A549 (cell line): ENCODE measurements at regions not wholly inside any gene's neighbourhood (a gene's known extent, or its start where the extent isn't known, plus 50 kb on each side); places are given as distances from the start of the nearest gene placed in this dataset.

Experiments used
- ATAC-seq, 2 experiments: fragments of 200-7000 bp in 1 of 2; fragments of >200 bp in 1 of 2; cut with Nextera tagmentation in 1 of 2; cut with Tn5 transposase in 1 of 2; 3 replicates each; pipeline versions ENCODE4 v1.8.0 to v1.9.1; 2018 to 2020; ENCODE audit warnings: mild to moderate bottlenecking in 1 of 2, moderate library complexity in 1 of 2
- CTCF ChIA-PET: fragments of 300-600 bp; sonication (Branson Sonifier 250); formaldehyde crosslinking; extraction: SDS; loops from one replicate; lab custom pipeline; 2021; ENCODE audit warnings: antibody characterized with exemption, inconsistent platforms; lab: Yijun Ruan, JAX
- POLR2A ChIA-PET: fragments of 350-600 bp; formaldehyde crosslinking; extraction: SDS; loops from one replicate; lab custom pipeline; 2021; ENCODE audit warnings: antibody characterized with exemption, inconsistent platforms; lab: Yijun Ruan, JAX
- DNase-seq, 2 experiments: peaks; one replicate each; pipeline versions ENCODE4 v3.0.0 to v3.0.0-alpha.2; 2011 to 2016; ENCODE audit warnings: low read depth in 1 of 2, low spot score in 1 of 2
- FAIRE-seq: peaks from 2 replicates; lab custom pipeline; 2011; peaks lifted over from hg19 to GRCh38; lab: Jason Lieb, UNC
- H3K27ac ChIP-seq, 2 experiments: fragments of >200 bp; sonication (Bioruptor Twin); formaldehyde crosslinking; 3 replicates each; pipeline ENCODE4 v1.5.1; 2016 to 2017
- H3K4me1 ChIP-seq: fragments of >200 bp; sonication (Bioruptor Twin); formaldehyde crosslinking; 3 replicates; pipeline ENCODE4 v1.6.1; 2016
- H3K4me2 ChIP-seq: fragments of >200 bp; sonication (Bioruptor Twin); formaldehyde crosslinking; 3 replicates; pipeline ENCODE4 v1.6.1; 2016
- H3K4me3 ChIP-seq: fragments of >200 bp; sonication (Bioruptor Twin); formaldehyde crosslinking; 3 replicates; pipeline ENCODE4 v1.5.1; 2016
- H3K9me3 ChIP-seq: fragments of >200 bp; sonication (Bioruptor Twin); formaldehyde crosslinking; 3 replicates; pipeline ENCODE4 v1.6.1; 2016
- CBX8 ChIP-seq: fragments of 200-600 bp; sonication (generic); IDR thresholded peaks from 2 replicates; pipeline ENCODE4 v1.6.1; 2016
- CHD4 ChIP-seq: fragments of 200-600 bp; sonication (generic); IDR thresholded peaks from 2 replicates; pipeline ENCODE4 v1.6.1; 2016; ENCODE audit warnings: antibody characterized with exemption, mild to moderate bottlenecking, borderline replicate concordance
- EHF ChIP-seq: fragments of 250-450 bp; sonication (Bioruptor Pico); IDR thresholded peaks from 2 replicates; pipeline ENCODE4 v1.5.0; 2020; ENCODE audit warnings: mild to moderate bottlenecking
- EP300 ChIP-seq, 2 experiments: fragments of >200 bp; sonication (Bioruptor Twin); formaldehyde crosslinking; IDR thresholded peaks; 2 replicates in 1 of 2; 3 replicates in 1 of 2; pipeline ENCODE4 v1.6.1; 2016 to 2017
- ESRRA ChIP-seq: fragments of 150-350 bp; IDR thresholded peaks from 2 replicates; pipeline ENCODE4 v1.6.1; 2014; ENCODE audit warnings: mild to moderate bottlenecking, low read length, borderline replicate concordance
- HOXA7 ChIP-seq: fragments of 250-450 bp; sonication (Bioruptor Pico); IDR thresholded peaks from 2 replicates; pipeline ENCODE4 v1.5.0; 2020; ENCODE audit warnings: mild to moderate bottlenecking, moderate library complexity
- HOXB13 ChIP-seq: fragments of 250-450 bp; sonication (Bioruptor Pico); IDR thresholded peaks from 2 replicates; pipeline ENCODE4 v1.5.0; 2020; ENCODE audit warnings: low read depth, mild to moderate bottlenecking, moderate library complexity
- JUN ChIP-seq, 2 experiments: fragments of >200 bp; sonication (Bioruptor Twin); formaldehyde crosslinking; IDR thresholded peaks; 2 replicates in 1 of 2; 3 replicates in 1 of 2; pipeline ENCODE4 v1.6.1; 2016 to 2017
- JUNB ChIP-seq: fragments of >200 bp; sonication (Bioruptor Twin); formaldehyde crosslinking; IDR thresholded peaks from 2 replicates; pipeline ENCODE4 v1.6.1; 2016
- SMC3 ChIP-seq: fragments of >200 bp; sonication (Bioruptor Twin); formaldehyde crosslinking; IDR thresholded peaks from 3 replicates; pipeline ENCODE4 v1.6.1; 2018; ENCODE audit warnings: inconsistent platforms
- SREBF2 ChIP-seq: fragments of 450-650 bp; IDR thresholded peaks from 2 replicates; pipeline ENCODE4 v1.6.1; 2014; ENCODE audit warnings: mild to moderate bottlenecking, moderate library complexity
- TFCP2L1 ChIP-seq: fragments of 250-450 bp; sonication (Bioruptor Pico); IDR thresholded peaks from 2 replicates; pipeline ENCODE4 v1.5.0; 2021; ENCODE audit warnings: mild to moderate bottlenecking
- TP53 ChIP-seq: fragments of 250-450 bp; sonication (Bioruptor Pico); IDR thresholded peaks from 2 replicates; pipeline ENCODE4 v1.5.0; 2021; ENCODE audit warnings: mild to moderate bottlenecking, moderate library complexity
- ZC3H11A ChIP-seq: fragments of 450-650 bp; IDR thresholded peaks from 2 replicates; pipeline ENCODE4 v1.6.1; 2014; ENCODE audit warnings: antibody characterized with exemption, mild to moderate bottlenecking
- ZSCAN20 ChIP-seq: fragments of 250-450 bp; sonication (Bioruptor Pico); IDR thresholded peaks from 2 replicates; pipeline ENCODE4 v1.8.0; 2022; ENCODE audit warnings: mild to moderate bottlenecking, moderate library complexity
- WGBS: methylation state at CpG from one replicate; pipeline ENCODE4 v1.1.6; 2017; ENCODE audit errors: missing lambda C conversion rate; 5-methylcytosine and 5-hydroxymethylcytosine counted together
- TF ChIP-seq, protein P1 (sequence below): fragments of >200 bp; sonication (Bioruptor Twin); formaldehyde crosslinking; IDR thresholded peaks from 3 replicates; pipeline ENCODE4 v1.6.1; 2016
- TF ChIP-seq, protein P2 (sequence below): fragments of 450-650 bp; IDR thresholded peaks from 2 replicates; pipeline ENCODE4 v1.6.1; 2014; ENCODE audit warnings: antibody characterized with exemption
- TF ChIP-seq, protein P3 (sequence below): fragments of 200-600 bp; sonication (generic); IDR thresholded peaks from 2 replicates; pipeline ENCODE4 v1.6.1; 2016; ENCODE audit warnings: antibody characterized with exemption, mild to moderate bottlenecking, moderate library complexity

DNA sequence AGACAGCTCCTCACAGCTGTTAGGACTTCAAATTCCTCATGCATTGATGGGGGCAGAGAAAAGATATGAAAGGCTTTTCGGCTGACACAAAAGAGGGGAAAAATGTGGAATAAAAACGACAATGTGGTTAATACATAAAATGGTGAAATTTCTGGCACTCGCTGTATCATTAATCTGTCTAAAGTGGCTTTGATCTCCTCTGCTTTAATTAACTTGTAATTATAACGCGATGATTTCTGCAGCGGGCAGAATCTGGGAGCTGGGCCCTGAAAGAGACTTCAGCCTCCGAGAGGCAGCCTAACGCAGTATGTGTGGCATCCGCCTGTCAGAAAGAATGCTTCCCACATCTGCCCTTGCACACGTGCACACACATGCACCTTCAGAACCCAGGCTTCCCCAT, 144.1 kb upstream of the IGSF21 start (continued):
- no peak for TF ChIP-seq HOXB13 (CRISPR knock-in tag)
- no peak for TF ChIP-seq CHD4
- no peak for TF ChIP-seq ESRRA
- TF ChIP-seq ZSCAN20 (CRISPR knock-in tag), result no peak
- TF ChIP-seq, protein P1, sequence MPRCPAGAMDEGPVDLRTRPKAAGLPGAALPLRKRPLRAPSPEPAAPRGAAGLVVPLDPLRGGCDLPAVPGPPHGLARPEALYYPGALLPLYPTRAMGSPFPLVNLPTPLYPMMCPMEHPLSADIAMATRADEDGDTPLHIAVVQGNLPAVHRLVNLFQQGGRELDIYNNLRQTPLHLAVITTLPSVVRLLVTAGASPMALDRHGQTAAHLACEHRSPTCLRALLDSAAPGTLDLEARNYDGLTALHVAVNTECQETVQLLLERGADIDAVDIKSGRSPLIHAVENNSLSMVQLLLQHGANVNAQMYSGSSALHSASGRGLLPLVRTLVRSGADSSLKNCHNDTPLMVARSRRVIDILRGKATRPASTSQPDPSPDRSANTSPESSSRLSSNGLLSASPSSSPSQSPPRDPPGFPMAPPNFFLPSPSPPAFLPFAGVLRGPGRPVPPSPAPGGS, result no peak
- no peak for TF ChIP-seq HOXA7 (CRISPR knock-in tag)
- TF ChIP-seq SMC3, result no peak

DNA sequence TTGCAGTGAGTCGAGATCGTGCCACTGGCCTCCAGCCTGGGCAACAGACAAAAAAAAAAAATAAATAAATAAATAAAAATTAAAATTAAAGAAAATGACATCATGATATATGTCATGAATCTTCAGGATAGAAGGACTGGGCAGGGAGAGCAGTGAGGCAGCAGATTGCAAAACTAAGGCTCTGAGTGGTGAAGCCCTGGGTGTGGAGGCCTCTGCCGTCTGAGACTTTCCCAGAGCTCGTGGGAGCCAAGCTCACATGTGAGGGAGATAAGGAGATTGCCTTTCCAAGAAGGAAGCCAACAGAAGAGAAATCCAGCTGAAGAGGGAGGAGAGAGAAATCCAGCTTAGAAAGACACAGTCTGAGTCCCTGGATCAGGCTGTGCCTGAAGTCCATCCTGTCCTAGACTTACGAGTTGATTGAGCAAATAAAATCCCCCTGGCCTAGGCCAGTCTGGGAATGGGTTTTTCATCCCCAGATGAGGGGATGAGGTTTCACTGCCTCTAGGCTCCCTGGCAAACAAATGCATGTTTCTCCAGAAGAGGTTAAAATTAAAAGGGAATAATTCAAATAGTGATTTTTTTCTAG, 142.0 kb upstream of the IGSF21 start:
- DNase-seq, result no peak
- CTCF ChIA-PET, result interaction anchor here (0.6 kb wide), 1 partner anchor 359 kb away, joined by 3 read pairs; no protein-coding TSS in a partner anchor
- Histone ChIP-seq H3K4me1 (no peaks in the 10 kb centered on the region), H3K9me3 (no peaks in the 10 kb centered on the region)
- TF ChIP-seq EP300 (IDR thresholded peaks at IDR 0.05), result no peak
- no peak for TF ChIP-seq SREBF2
- TF ChIP-seq, all 56 proteins: peak for 0
- FAIRE-seq (no peak), ATAC-seq (no peak)
- POLR2A ChIA-PET, result no interaction called here
- 9% methylated on average over 4 of the region's 5 CpGs for WGBS
- H3K4me3 ChIP-seq, result no peak overlapping the region
- no peak overlapping the region for H3K4me2 ChIP-seq
- H3K27ac ChIP-seq, result no peak overlapping the region

DNA sequence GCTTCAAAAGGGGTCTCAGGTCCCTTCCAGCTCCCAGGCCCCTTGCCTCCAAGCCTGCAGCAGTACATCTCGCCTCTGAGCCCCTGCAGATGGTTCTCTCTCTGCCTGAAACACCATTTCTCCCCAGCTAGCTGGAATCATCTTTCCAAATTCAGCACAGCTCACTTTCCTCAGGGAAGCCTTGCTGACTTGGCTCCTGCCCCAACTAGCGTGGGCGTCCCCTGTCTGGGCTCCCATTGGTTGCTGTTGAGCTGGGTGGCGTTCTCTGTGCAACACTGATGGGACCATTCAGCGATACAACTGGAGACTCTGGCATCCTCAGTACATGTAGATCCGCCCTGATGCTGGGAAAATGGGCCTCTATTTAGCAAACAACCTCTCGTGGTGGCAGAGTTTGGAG, 141.3 kb upstream of the IGSF21 start:
- Histone ChIP-seq H3K4me2 (no peak overlapping the region), H3K9me3 (no peaks in the 10 kb centered on the region)
- ChIA-PET POLR2A (no interaction called here), CTCF (interaction anchor here (0.9 kb wide), 1 partner anchor 357 kb away, joined by 3 read pairs; no protein-coding TSS in a partner anchor)
- ATAC-seq (no peak), FAIRE-seq (no peak)
- WGBS, result 5% methylated on average over 7 of the region's 7 CpGs
- TF ChIP-seq TP53 (CRISPR knock-in tag), result no peak
- TF ChIP-seq ZC3H11A, result no peak
- TF ChIP-seq EHF, result no peak
- TF ChIP-seq, protein P2, sequence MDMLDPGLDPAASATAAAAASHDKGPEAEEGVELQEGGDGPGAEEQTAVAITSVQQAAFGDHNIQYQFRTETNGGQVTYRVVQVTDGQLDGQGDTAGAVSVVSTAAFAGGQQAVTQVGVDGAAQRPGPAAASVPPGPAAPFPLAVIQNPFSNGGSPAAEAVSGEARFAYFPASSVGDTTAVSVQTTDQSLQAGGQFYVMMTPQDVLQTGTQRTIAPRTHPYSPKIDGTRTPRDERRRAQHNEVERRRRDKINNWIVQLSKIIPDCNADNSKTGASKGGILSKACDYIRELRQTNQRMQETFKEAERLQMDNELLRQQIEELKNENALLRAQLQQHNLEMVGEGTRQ, result no peak
- TF ChIP-seq TFCP2L1, result no peak
- TF ChIP-seq, protein P3, sequence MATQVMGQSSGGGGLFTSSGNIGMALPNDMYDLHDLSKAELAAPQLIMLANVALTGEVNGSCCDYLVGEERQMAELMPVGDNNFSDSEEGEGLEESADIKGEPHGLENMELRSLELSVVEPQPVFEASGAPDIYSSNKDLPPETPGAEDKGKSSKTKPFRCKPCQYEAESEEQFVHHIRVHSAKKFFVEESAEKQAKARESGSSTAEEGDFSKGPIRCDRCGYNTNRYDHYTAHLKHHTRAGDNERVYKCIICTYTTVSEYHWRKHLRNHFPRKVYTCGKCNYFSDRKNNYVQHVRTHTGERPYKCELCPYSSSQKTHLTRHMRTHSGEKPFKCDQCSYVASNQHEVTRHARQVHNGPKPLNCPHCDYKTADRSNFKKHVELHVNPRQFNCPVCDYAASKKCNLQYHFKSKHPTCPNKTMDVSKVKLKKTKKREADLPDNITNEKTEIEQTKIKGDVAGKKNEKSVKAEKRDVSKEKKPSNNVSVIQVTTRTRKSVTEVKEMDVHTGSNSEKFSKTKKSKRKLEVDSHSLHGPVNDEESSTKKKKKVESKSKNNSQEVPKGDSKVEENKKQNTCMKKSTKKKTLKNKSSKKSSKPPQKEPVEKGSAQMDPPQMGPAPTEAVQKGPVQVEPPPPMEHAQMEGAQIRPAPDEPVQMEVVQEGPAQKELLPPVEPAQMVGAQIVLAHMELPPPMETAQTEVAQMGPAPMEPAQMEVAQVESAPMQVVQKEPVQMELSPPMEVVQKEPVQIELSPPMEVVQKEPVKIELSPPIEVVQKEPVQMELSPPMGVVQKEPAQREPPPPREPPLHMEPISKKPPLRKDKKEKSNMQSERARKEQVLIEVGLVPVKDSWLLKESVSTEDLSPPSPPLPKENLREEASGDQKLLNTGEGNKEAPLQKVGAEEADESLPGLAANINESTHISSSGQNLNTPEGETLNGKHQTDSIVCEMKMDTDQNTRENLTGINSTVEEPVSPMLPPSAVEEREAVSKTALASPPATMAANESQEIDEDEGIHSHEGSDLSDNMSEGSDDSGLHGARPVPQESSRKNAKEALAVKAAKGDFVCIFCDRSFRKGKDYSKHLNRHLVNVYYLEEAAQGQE, result no peak
- no peak for TF ChIP-seq JUN (IDR thresholded peaks at IDR 0.05)
- no peak for TF ChIP-seq JUNB
- no peak for TF ChIP-seq CBX8
- TF ChIP-seq, protein P1, result no peak
- TF ChIP-seq, all 56 proteins: peak for 0
- no peak overlapping the region for H3K4me3 ChIP-seq
- no peak for DNase-seq
- H3K4me1 ChIP-seq, result no peaks in the 10 kb centered on the region
- no peak overlapping the region for H3K27ac ChIP-seq
